ENCODE measurements at regions not wholly inside any gene's neighbourhood (a gene's known extent, or its start where the extent isn't known, plus 50 kb on each side); places are given as distances from the start of the nearest gene placed in this dataset.

DNA sequence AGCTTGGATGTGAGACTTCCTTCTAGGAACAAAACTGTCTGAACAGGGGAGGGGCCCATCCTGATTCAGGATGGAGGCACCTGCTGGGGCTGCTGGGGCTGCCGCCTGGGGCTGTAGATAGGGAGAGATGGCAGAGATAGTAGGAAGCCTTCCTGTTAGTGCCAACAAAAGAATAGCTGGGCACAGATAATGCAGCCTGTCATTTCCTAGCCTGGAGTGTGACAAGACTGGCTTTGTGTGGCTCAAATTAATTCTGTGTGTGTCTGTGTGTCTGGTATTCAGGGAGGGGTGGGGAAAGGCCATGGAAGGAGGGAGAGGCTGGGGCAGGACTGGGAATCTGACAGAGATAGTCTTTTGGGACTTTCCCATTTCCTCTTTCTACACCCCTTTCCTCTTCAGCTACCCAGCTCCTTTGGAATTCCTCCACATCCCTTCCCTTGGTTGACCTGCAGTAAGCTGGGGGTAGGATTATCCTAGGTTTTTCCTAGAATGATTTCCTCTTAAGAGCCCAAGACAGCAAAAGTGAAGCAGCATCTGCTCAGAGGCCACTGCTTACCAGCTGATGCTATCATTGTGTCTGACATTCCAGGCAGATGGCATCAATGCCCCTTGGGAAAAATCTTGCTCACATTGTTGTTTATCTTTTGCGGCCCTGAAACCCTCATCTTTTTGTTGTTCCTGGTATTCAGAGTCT is 144.9 kb upstream of the LHCGR start:
- Histone ChIP-seq H3K27me3 (ENCODE audit: insufficient read depth, insufficient read length) (no peaks in the 10 kb centered on the region), H3K4me1 (ENCODE audit: insufficient read depth, insufficient read length) (no peaks in the 10 kb centered on the region), H3K9me3 (ENCODE audit: insufficient read depth, low read length) (no peaks in the 10 kb centered on the region; the same call in 1 of the 2 replicates), H3K36me3 (ENCODE audit: insufficient read depth, insufficient read length, low read length) (no peaks in the 10 kb centered on the region), H3K4me3 (ENCODE audit: insufficient read length, low read depth) (no peak overlapping the region), H3K9ac (ENCODE audit: insufficient read length, low read depth) (no peak overlapping the region)
- no peak for DNase-seq (ENCODE audit: low read depth, low spot score)
- TF ChIP-seq ZNF274 (IDR thresholded peaks at IDR 0.05; ENCODE audit: low read depth, low read length), result no peak
- TF ChIP-seq SUZ12 (IDR thresholded peaks at IDR 0.05; ENCODE audit: extremely low read depth, insufficient read depth, insufficient read length), result no peak
- TF ChIP-seq YY1 (IDR thresholded peaks at IDR 0.05; ENCODE audit: insufficient read depth, insufficient read length), result no peak

GRCh38 chr2:48896870-48897269 is 141.3 kb upstream of the LHCGR start:
- no peaks in the 10 kb centered on the region; the same call in 1 of the 2 replicates for H3K9me3 ChIP-seq (ENCODE audit: insufficient read depth, low read length)
- no peak overlapping the region for H3K9ac ChIP-seq (ENCODE audit: insufficient read length, low read depth)
- no peaks in the 10 kb centered on the region for H3K36me3 ChIP-seq (ENCODE audit: insufficient read depth, insufficient read length, low read length)
- no peak overlapping the region for H3K4me3 ChIP-seq (ENCODE audit: insufficient read length, low read depth)
- H3K27me3 ChIP-seq (ENCODE audit: insufficient read depth, insufficient read length), result no peaks in the 10 kb centered on the region
- DNase-seq (ENCODE audit: low read depth, low spot score), result no peak
- no peak for TF ChIP-seq YY1 (IDR thresholded peaks at IDR 0.05; ENCODE audit: insufficient read depth, insufficient read length)
- no peak for TF ChIP-seq ZNF274 (IDR thresholded peaks at IDR 0.05; ENCODE audit: low read depth, low read length)
- no peak for TF ChIP-seq SUZ12 (IDR thresholded peaks at IDR 0.05; ENCODE audit: extremely low read depth, insufficient read depth, insufficient read length)
- H3K4me1 ChIP-seq (ENCODE audit: insufficient read depth, insufficient read length), result no peaks in the 10 kb centered on the region

DNA sequence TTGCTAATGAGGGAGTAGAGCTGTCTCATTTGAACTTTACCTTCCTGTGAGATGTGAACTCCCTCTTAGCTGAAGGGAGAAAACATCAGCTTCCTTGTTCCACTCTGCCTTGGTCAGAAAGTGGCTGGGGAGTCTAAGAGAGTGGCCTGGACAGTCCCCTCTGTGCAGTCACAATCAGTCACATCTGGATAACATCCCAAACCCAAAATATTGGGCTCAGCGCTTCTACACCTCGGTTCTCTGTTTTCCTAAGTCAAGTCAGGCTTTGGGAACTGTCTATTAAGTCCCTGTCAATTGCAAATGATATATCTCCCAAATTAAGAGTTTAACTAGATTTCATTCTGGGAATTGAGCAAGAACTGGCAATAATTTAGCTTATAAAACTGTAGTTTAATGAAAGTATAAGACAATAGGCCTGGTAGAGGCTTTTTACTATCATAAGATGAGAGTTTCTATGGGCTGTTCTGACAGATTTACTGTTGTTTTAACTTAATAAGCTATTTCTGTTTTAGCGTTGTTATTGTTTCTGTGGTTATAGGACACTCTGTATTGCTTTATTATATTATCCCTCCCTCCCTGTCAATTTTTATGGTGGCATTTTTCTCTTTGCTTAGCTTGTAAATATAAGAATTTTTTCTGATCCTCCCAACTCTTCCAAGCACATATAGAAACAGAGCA is 135.1 kb upstream of the LHCGR start:
- H3K9me3 ChIP-seq (ENCODE audit: insufficient read depth, low read length), result no peaks in the 10 kb centered on the region; the same call in 1 of the 2 replicates
- no peak overlapping the region for H3K4me3 ChIP-seq (ENCODE audit: insufficient read length, low read depth)
- H3K36me3 ChIP-seq (ENCODE audit: insufficient read depth, insufficient read length, low read length), result no peaks in the 10 kb centered on the region
- H3K4me1 ChIP-seq (ENCODE audit: insufficient read depth, insufficient read length), result peaks cover 2% of the 10 kb centered on the region
- H3K27me3 ChIP-seq (ENCODE audit: insufficient read depth, insufficient read length), result no peaks in the 10 kb centered on the region
- no peak overlapping the region for H3K9ac ChIP-seq (ENCODE audit: insufficient read length, low read depth)
- TF ChIP-seq ZNF274 (IDR thresholded peaks at IDR 0.05; ENCODE audit: low read depth, low read length) (no peak), SUZ12 (IDR thresholded peaks at IDR 0.05; ENCODE audit: extremely low read depth, insufficient read depth, insufficient read length) (no peak), YY1 (IDR thresholded peaks at IDR 0.05; ENCODE audit: insufficient read depth, insufficient read length) (no peak)
- DNase-seq (ENCODE audit: low read depth, low spot score), result no peak

- Histone ChIP-seq H3K4me3 (ENCODE audit: insufficient read length, low read depth) (no peak overlapping the region), H3K9ac (ENCODE audit: insufficient read length, low read depth) (no peak overlapping the region), H3K9me3 (ENCODE audit: insufficient read depth, low read length) (no peaks in the 10 kb centered on the region; the same call in 1 of the 2 replicates), H3K4me1 (ENCODE audit: insufficient read depth, insufficient read length) (peaks cover 2% of the 10 kb centered on the region), H3K27me3 (ENCODE audit: insufficient read depth, insufficient read length) (no peaks in the 10 kb centered on the region), H3K36me3 (ENCODE audit: insufficient read depth, insufficient read length, low read length) (no peaks in the 10 kb centered on the region)
- DNase-seq (ENCODE audit: low read depth, low spot score), result peak; percentile 11
- TF ChIP-seq ZNF274 (IDR thresholded peaks at IDR 0.05; ENCODE audit: low read depth, low read length) (no peak), SUZ12 (IDR thresholded peaks at IDR 0.05; ENCODE audit: extremely low read depth, insufficient read depth, insufficient read length) (no peak), YY1 (IDR thresholded peaks at IDR 0.05; ENCODE audit: insufficient read depth, insufficient read length) (no peak)
Measured at GRCh38 chr2:48888066-48888465, 132.5 kb upstream of the LHCGR start.

GRCh38 chr2:48886919-48887318 is 131.4 kb upstream of the LHCGR start:
- Histone ChIP-seq H3K4me3 (ENCODE audit: insufficient read length, low read depth) (no peak overlapping the region), H3K9me3 (ENCODE audit: insufficient read depth, low read length) (no peaks in the 10 kb centered on the region; the same call in 1 of the 2 replicates), H3K9ac (ENCODE audit: insufficient read length, low read depth) (no peak overlapping the region), H3K27me3 (ENCODE audit: insufficient read depth, insufficient read length) (no peaks in the 10 kb centered on the region), H3K4me1 (ENCODE audit: insufficient read depth, insufficient read length) (peaks cover 2% of the 10 kb centered on the region), H3K36me3 (ENCODE audit: insufficient read depth, insufficient read length, low read length) (no peaks in the 10 kb centered on the region)
- TF ChIP-seq YY1 (IDR thresholded peaks at IDR 0.05; ENCODE audit: insufficient read depth, insufficient read length) (no peak), SUZ12 (IDR thresholded peaks at IDR 0.05; ENCODE audit: extremely low read depth, insufficient read depth, insufficient read length) (no peak), ZNF274 (IDR thresholded peaks at IDR 0.05; ENCODE audit: low read depth, low read length) (no peak)
- DNase-seq (ENCODE audit: low read depth, low spot score), result no peak

DNA sequence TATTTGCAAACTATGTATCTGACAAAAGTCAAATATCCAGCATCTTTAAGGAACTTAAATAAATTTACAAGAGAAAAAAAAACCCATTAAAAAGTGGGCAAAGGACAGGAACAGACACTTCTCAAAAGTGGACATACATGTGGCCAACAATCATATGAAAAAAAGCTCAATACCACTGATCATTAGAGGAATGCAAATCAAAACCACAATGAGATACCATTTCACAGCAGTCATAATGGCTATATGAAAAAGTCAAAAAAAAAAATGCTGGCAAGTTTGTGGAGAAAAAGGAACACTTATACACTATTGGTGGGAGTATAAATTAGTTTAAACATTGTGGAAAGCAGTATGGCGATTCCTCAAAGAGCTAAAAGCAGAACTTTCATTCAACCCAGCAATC is 130.3 kb upstream of the LHCGR start:
- TF ChIP-seq YY1 (IDR thresholded peaks at IDR 0.05; ENCODE audit: insufficient read depth, insufficient read length) (no peak), ZNF274 (IDR thresholded peaks at IDR 0.05; ENCODE audit: low read depth, low read length) (no peak), SUZ12 (IDR thresholded peaks at IDR 0.05; ENCODE audit: extremely low read depth, insufficient read depth, insufficient read length) (no peak)
- DNase-seq (ENCODE audit: low read depth, low spot score), result no peak

GRCh38 chr2:48883661-48884060 is 128.1 kb upstream of the LHCGR start:
- no peak for TF ChIP-seq ZNF274 (IDR thresholded peaks at IDR 0.05; ENCODE audit: low read depth, low read length)
- TF ChIP-seq SUZ12 (IDR thresholded peaks at IDR 0.05; ENCODE audit: extremely low read depth, insufficient read depth, insufficient read length), result no peak
- no peak for TF ChIP-seq YY1 (IDR thresholded peaks at IDR 0.05; ENCODE audit: insufficient read depth, insufficient read length)
- Histone ChIP-seq H3K9me3 (ENCODE audit: insufficient read depth, low read length) (no peaks in the 10 kb centered on the region; the same call in 1 of the 2 replicates), H3K4me1 (ENCODE audit: insufficient read depth, insufficient read length) (peaks cover 2% of the 10 kb centered on the region), H3K36me3 (ENCODE audit: insufficient read depth, insufficient read length, low read length) (no peaks in the 10 kb centered on the region), H3K9ac (ENCODE audit: insufficient read length, low read depth) (no peak overlapping the region), H3K27me3 (ENCODE audit: insufficient read depth, insufficient read length) (no peaks in the 10 kb centered on the region), H3K4me3 (ENCODE audit: insufficient read length, low read depth) (no peak overlapping the region)
- DNase-seq (ENCODE audit: low read depth, low spot score), result no peak

More for the DNA sequence above, 130.3 kb upstream of the LHCGR start:
- H3K4me3 ChIP-seq (ENCODE audit: insufficient read length, low read depth), result no peak overlapping the region
- no peaks in the 10 kb centered on the region; the same call in 1 of the 2 replicates for H3K9me3 ChIP-seq (ENCODE audit: insufficient read depth, low read length)
- H3K36me3 ChIP-seq (ENCODE audit: insufficient read depth, insufficient read length, low read length), result no peaks in the 10 kb centered on the region
- H3K4me1 ChIP-seq (ENCODE audit: insufficient read depth, insufficient read length), result peaks cover 2% of the 10 kb centered on the region
- H3K9ac ChIP-seq (ENCODE audit: insufficient read length, low read depth), result no peak overlapping the region
- no peaks in the 10 kb centered on the region for H3K27me3 ChIP-seq (ENCODE audit: insufficient read depth, insufficient read length)

Measured in NT2/D1 (cell line).